ENCODE measurements at regions not wholly inside any gene's neighbourhood (a gene's known extent, or its start where the extent isn't known, plus 50 kb on each side); places are given as distances from the start of the nearest gene placed in this dataset.

DNA sequence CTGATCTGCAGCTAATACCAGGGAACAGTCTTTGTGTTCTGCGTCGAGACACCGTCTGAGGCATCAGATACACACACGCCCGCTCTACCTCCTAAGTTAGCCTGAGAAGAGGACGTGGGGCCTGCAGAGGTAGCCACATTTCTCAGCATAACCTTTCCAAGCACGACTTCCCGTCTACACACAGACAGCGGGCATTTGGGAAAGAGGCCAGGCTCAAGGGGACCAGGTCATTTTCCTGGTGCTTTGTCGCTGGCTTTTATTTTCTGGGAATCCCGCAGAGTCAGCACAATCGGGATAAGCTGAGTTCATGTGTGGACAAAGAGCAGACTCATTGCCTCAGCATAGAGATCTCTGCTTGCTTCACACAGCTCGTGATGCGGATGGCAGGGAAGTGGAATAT, 72.5 kb upstream of the SMYD2 start:
- no peak for DNase-seq

DNA sequence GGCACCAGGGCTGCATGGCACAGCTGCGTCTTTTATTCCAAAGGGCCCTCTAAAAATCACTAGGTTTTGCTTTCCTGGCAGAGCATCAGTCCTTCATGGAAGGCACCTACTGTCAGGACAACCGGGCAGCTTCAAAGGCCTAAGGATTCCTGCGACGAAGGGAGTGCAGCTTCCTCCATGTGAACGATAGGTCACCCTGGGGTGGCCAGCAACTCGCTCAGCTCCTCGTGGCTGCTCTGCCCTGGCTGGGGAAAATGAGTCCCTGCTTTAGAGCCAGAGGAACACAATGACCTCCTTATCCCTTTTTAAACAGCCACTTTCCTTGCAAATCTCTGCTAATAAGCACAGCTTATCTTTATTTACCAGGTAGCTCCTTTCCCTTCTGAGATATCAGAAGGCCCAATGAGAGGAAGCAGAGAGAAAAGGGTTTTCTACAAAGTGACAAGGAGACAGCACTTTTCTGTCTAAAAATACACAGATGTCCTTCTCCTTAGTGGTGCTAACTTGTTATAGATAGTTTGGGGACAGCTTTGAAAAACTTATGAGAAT, 71.6 kb upstream of the SMYD2 start:
- DNase-seq: no peak

DNA sequence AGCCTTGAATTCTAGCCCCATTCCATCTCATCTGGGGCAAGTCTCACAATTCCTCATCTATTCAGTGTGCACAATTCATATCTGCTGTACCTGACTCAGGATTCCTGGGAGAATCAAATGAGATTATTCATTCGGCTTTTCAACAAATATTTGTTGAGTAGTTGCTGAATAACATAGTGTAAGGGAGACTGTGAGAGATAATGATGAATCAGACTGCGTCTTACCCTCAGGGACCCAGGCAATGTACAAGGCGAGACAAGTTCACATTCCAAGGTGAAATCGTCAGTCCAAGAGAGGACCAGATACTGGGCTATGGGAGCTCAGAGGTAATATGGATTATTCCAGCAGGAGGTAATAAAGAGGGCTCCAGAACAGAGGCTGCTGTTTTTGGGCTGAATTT, 67.8 kb upstream of the SMYD2 start:
- no peak for DNase-seq

DNA sequence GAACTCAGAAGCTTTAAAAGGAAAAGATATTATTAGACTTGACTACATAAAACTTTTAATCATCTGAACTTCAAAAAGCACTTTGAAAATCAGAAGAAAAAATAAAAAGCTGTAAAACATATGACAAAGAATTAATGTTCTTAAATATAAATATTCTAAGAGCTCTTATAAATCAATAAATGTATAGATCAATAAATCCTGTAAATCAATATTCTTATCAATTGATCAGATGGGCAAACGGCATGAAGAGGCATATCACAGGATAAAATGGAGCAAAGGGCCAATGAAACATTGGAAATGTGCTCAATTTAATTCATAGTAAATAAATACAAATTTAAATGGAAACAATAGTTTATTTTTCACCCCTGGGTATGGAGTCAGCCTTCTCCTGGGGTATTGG, 66.1 kb upstream of the SMYD2 start:
- no peak for DNase-seq

DNA sequence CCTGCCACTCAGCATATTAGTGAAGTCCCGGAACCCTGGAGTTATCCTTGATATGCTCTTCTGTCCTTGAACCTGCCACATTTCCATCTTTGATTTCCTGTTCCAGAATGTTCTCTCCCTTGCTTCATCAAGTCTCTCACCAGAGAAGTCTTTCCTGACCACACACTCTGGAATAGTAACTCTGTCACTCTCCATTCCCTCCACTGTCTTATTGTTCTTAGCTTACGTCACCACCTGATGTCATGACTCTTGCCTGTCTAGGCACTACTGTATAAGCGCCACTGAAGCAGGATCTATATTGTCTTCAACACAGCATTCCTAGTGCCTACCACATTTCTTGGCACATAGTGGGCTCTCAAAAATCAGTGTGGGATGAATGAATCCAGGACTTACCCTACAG, 65.4 kb upstream of the SMYD2 start:
- DNase-seq: no peak

DNA sequence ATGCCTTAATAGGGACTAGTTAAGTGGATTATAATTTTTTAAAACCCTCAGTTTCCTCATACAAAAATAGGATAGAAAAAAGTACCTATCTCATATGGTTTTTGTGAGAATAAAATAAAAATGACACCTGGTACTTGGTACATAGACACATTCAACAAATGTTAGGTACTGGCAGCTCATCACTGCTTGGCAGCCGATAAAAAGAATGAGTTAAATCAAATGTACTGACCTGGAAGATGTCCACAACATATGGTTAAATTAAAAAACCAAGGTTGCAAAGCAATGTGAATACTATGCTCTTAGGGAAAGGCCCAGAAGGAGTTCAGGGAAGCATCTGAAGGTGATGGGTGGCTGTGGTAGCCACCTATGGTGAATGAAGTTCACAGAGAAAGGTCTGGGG, 64.9 kb upstream of the SMYD2 start:
- DNase-seq: no peak

DNA sequence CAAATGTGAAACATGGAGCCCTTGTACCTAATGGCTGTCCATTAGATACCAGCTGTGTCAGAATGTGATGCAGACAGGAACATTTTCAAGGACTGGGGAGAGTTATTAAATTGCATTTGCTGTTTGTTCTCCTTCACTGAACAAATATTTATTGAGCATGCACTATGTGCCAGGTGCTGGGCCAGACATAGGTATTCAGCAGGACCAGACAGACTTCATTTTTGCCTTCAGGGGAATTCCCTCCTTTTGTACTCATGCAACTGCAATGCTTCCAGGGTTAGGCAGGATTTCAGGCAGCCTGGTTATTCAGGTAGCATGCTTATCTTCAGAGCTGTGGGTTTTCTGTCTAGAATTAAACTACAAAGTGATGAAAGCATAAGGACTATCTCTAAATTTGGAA, 64.2 kb upstream of the SMYD2 start:
- DNase-seq: no peak

DNA sequence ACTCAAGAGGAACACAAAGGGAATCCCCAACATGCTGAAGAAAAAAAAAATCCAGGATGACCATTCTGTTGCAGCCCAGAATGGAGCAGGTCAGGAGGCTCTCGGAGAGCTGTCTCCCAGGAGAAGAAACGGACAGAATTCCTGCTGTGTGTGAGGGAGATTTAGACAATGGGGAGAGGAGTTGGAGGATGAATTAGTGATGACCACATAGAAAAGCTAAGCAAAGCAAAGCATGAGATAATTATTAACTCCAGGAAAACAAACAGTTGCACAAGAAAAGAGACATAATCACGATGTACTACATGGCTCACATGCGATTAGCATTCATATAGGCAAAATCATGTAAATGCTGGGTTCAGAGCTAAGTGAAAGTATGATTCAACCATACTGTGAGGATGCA, 61.1 kb upstream of the SMYD2 start:
- DNase-seq: no peak

DNA sequence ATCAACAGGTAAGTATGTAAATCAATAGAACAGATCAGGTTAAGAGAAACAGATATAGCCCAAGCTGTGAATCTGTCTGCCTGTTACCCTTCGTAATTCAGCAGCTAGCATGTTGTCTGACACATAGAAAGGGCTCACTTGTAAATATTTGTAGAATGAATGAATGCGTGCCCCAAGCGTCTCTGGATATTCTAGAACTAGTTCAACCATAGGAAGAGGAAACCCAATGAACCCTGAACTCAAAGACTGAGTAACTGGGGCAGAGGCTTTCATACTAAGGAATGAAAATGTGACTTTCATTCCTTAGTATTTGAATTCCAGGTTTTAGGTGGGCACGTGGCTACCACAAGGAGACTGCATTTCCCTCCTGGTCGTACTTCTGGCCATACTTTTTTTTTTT, 60.1 kb upstream of the SMYD2 start:
- no peak for DNase-seq

DNA sequence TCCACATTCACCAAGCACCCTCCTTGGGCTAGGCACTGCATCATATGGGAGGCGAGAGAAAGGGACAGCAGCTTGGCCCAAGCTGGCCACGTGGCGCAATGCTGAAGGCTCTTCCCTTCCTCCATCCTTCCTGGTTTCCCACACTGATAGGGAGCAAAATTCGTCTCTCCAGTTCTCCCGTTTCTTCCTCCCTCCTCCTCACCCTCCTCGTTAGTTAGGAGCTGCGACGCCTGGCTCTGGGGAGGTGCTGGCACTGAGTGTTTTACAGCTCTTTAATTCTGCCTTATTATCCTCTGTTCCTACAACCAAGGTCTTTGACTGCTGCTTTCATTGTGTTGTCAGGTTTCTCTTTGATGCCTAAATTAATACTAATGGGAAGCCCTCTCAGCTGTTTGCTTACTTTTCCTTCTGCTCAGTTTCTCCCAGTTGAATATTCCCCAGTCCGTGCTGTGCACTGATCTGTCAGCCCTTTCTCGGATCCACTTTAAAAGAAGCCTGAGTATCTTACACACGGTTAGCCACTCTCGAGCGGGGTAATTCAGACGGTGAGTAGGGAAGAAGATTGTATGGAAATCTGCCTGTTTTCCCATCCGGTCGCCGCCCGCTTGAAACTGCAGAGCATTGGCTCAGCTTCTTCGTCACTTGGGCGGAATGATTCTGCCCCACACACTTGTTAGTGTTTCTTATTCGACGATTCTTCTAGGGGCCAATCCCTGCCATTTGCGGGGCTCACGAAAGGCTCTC, 56.2 kb upstream of the SMYD2 start:
- no peak for DNase-seq

DNA sequence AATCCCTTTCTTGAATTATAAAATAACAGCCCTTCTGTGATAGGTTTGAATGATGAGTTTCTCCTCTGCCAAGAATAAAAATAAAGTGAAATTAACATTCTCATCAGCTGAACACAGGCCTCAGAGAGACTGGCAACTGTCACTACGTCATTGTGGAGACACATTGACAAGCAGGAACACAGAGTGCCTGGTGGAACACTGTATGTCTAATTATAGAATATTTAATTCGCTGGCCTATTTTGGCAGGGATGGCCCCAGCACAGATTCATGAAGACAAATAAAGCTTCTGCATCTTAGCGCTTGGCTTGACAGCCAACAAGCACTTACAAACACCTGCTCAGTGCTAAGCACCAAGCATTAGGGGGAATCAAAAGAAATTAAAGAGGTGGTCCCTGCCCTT, 52.0 kb upstream of the SMYD2 start:
- no peak for DNase-seq

DNA sequence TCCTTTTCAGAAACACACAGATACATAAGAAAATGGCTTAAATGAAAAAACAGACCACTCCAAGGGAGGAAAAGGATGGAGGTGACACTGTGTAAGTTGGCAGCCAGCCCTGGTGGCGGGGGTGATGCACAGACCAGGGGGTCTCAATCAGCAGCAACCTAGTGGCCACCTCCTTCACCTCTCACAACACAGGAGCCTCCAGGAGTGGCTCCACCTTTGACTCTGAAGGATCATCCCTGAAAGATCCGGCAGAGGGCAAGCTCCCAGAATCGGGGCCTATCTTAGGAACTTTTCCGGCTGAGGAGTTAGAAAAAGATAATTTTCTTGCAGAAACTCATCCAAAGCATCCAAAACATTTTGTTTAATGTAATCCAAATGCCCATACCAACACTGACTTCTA, 51.2 kb upstream of the SMYD2 start:
- DNase-seq: no peak

All from NCI-H510A (cell line).